Common myeloid progenitor, CD34-positive (primary cell): ENCODE measurements at regions not wholly inside any gene's neighbourhood (a gene's known extent, or its start where the extent isn't known, plus 50 kb on each side); places are given as distances from the start of the nearest gene placed in this dataset.

Experiments
- CTCF ChIA-PET: fragments of 350-600 bp; sonication (Branson Sonifier 250); formaldehyde crosslinking; loops from one replicate; lab custom pipeline; 2021; ENCODE audit warnings: antibody characterized with exemption; lab: Charles Lee
- POLR2A ChIA-PET: fragments of 350-600 bp; sonication (Branson Sonifier 250); formaldehyde crosslinking; loops from one replicate; lab custom pipeline; 2021; ENCODE audit warnings: antibody characterized with exemption; lab: Charles Lee
- DNase-seq, 3 donors: peaks; one replicate each; pipeline versions ENCODE4 v3.0.0 to v3.0.0-alpha.2; 2013
- H3K27ac ChIP-seq, 2 experiments: 1 replicate in 1 of 2; 2 replicates in 1 of 2; pipeline ENCODE4 v1.7.0; 2013; ENCODE audit warnings: inconsistent platforms in 2 of 2, low read length in 2 of 2, mild to moderate bottlenecking in 2 of 2, low read depth in 1 of 2, moderate library complexity in 1 of 2; ENCODE audit not compliant: severe bottlenecking in 2 of 2, insufficient read depth in 1 of 2, poor library complexity in 1 of 2
- H3K27me3 ChIP-seq, 5 experiments: replicated peaks in 2 of 5; 1 replicate in 3 of 5; 2 replicates in 2 of 5; pipeline versions ENCODE4 v1.6.1 to v1.7.0; 2013; ENCODE audit warnings: low read length in 4 of 5, mild to moderate bottlenecking in 2 of 5, moderate library complexity in 2 of 5, inconsistent platforms in 1 of 5; ENCODE audit not compliant: insufficient read depth in 5 of 5, control insufficient read depth in 4 of 5
- H3K36me3 ChIP-seq, 4 experiments: 1 replicate in 2 of 4; 2 replicates in 2 of 4; pipeline versions ENCODE4 v1.6.1 to v1.7.0; 2013; ENCODE audit warnings: low read length in 3 of 4, control low read depth in 1 of 4, mild to moderate bottlenecking in 1 of 4; ENCODE audit not compliant: control insufficient read depth in 4 of 4, insufficient read depth in 4 of 4
- H3K4me1 ChIP-seq, 4 experiments: 1 replicate in 3 of 4; 2 replicates in 1 of 4; pipeline versions ENCODE4 v1.6.1 to v1.7.1; 2013; ENCODE audit warnings: low read length in 3 of 4, mild to moderate bottlenecking in 3 of 4, control low read depth in 1 of 4, inconsistent platforms in 1 of 4, moderate library complexity in 1 of 4; ENCODE audit not compliant: control insufficient read depth in 4 of 4, insufficient read depth in 4 of 4; ENCODE audit errors: control extremely low read depth in 1 of 4
- H3K4me3 ChIP-seq, 7 experiments: 1 replicate in 4 of 7; 2 replicates in 3 of 7; pipeline versions ENCODE4 v1.5.1 to v1.7.0; 2013; ENCODE audit warnings: mild to moderate bottlenecking in 7 of 7, low read length in 6 of 7, moderate library complexity in 6 of 7, inconsistent platforms in 2 of 7, low read depth in 2 of 7, control low read depth in 1 of 7; ENCODE audit not compliant: insufficient read depth in 4 of 7, control insufficient read depth in 1 of 7; ENCODE audit errors: extremely low read depth in 1 of 7
- H3K9me3 ChIP-seq, 5 experiments: 1 replicate in 4 of 5; 2 replicates in 1 of 5; pipeline versions ENCODE4 v1.6.1 to v1.7.1; 2013; ENCODE audit warnings: low read length in 4 of 5, mild to moderate bottlenecking in 2 of 5, inconsistent platforms in 1 of 5, low read depth in 1 of 5, moderate library complexity in 1 of 5; ENCODE audit not compliant: control insufficient read depth in 4 of 5, insufficient read depth in 2 of 5; ENCODE audit errors: control extremely low read depth in 1 of 5
- WGBS: methylation state at CpG from one replicate; pipeline ENCODE4 v1.1.5; 2013; ENCODE audit not compliant: insufficient coverage; 5-methylcytosine and 5-hydroxymethylcytosine counted together

- Histone ChIP-seq H3K36me3 (no peaks in the 10 kb centered on the region), H3K4me3 (no peak overlapping the region), H3K27ac (no peak overlapping the region), H3K27me3 (no peaks in the 10 kb centered on the region), H3K4me1 (peaks cover 0 to 9% (median 0%) of the 10 kb centered on the region in 4 experiments), H3K9me3 (no peaks in the 10 kb centered on the region)
- ChIA-PET POLR2A (no interaction called here), CTCF (no interaction called here)
- DNase-seq, result peak in 1 of 3 donors; percentile 15
- no CpG with 5 or more reads among the region's 1 CpG for WGBS
These were observed 558.8 kb downstream of the MID1IP1 start for GRCh38 chrX:39360101-39360500.

- no peak for DNase-seq
- peaks cover 0 to 9% (median 0%) of the 10 kb centered on the region in 4 experiments for H3K4me1 ChIP-seq
- ChIA-PET POLR2A (no interaction called here), CTCF (no interaction called here)
- H3K36me3 ChIP-seq, result no peaks in the 10 kb centered on the region
- no peak overlapping the region for H3K27ac ChIP-seq
- no peaks in the 10 kb centered on the region for H3K9me3 ChIP-seq
- no peaks in the 10 kb centered on the region for H3K27me3 ChIP-seq
- no peak overlapping the region for H3K4me3 ChIP-seq
These were observed 560.5 kb downstream of the MID1IP1 start for GRCh38 chrX:39361736-39362135.

GRCh38 chrX:39367416-39367815 is 566.2 kb downstream of the MID1IP1 start:
- Histone ChIP-seq H3K4me3 (no peak overlapping the region), H3K27ac (no peak overlapping the region), H3K36me3 (no peaks in the 10 kb centered on the region), H3K9me3 (no peaks in the 10 kb centered on the region), H3K4me1 (no peaks in the 10 kb centered on the region), H3K27me3 (peaks cover 0 to 6% (median 0%) of the 10 kb centered on the region in 5 experiments)
- ChIA-PET POLR2A (no interaction called here), CTCF (interaction anchor here (1.0 kb wide), 1 partner anchor 39 kb away, joined by 3 read pairs; no protein-coding TSS in a partner anchor)
- 71% methylated on average over 4 of the region's 5 CpGs for WGBS
- no peak for DNase-seq

- Histone ChIP-seq H3K9me3 (no peaks in the 10 kb centered on the region), H3K27ac (no peak overlapping the region), H3K4me1 (no peaks in the 10 kb centered on the region), H3K27me3 (peaks cover 0 to 6% (median 0%) of the 10 kb centered on the region in 5 experiments), H3K36me3 (no peaks in the 10 kb centered on the region), H3K4me3 (no peak overlapping the region)
- ChIA-PET POLR2A (no interaction called here), CTCF (no interaction called here)
- 100% methylated on average over 3 of the region's 3 CpGs for WGBS
- DNase-seq, result no peak
These were observed 570.9 kb downstream of the MID1IP1 start for GRCh38 chrX:39372115-39372514.

GRCh38 chrX:39377157-39377556 is 575.9 kb downstream of the MID1IP1 start:
- Histone ChIP-seq H3K27me3 (no peaks in the 10 kb centered on the region), H3K27ac (no peak overlapping the region), H3K4me3 (no peak overlapping the region), H3K4me1 (no peaks in the 10 kb centered on the region), H3K9me3 (peaks cover 0 to 2% (median 0%) of the 10 kb centered on the region in 5 experiments), H3K36me3 (no peaks in the 10 kb centered on the region)
- no peak for DNase-seq
- CTCF ChIA-PET, result no interaction called here
- POLR2A ChIA-PET, result no interaction called here

GRCh38 chrX:39377773-39378172 is 576.5 kb downstream of the MID1IP1 start:
- POLR2A ChIA-PET, result no interaction called here
- 92% methylated on average over 1 of the region's 1 CpG for WGBS
- Histone ChIP-seq H3K27ac (no peak overlapping the region), H3K27me3 (no peaks in the 10 kb centered on the region), H3K4me3 (no peak overlapping the region), H3K36me3 (no peaks in the 10 kb centered on the region), H3K4me1 (no peaks in the 10 kb centered on the region), H3K9me3 (peaks cover 0 to 2% (median 0%) of the 10 kb centered on the region in 5 experiments)
- CTCF ChIA-PET, result no interaction called here
- DNase-seq, result no peak

GRCh38 chrX:39381422-39381821 is 580.2 kb downstream of the MID1IP1 start:
- H3K4me1 ChIP-seq, result no peaks in the 10 kb centered on the region
- ChIA-PET POLR2A (no interaction called here), CTCF (no interaction called here)
- no peaks in the 10 kb centered on the region for H3K36me3 ChIP-seq
- H3K9me3 ChIP-seq, result peaks cover 0 to 2% (median 0%) of the 10 kb centered on the region in 5 experiments
- no peak overlapping the region for H3K4me3 ChIP-seq
- H3K27me3 ChIP-seq, result peaks cover 0 to 4% (median 0%) of the 10 kb centered on the region in 5 experiments
- WGBS, result 95% methylated on average over 5 of the region's 5 CpGs
- no peak for DNase-seq
- H3K27ac ChIP-seq, result no peak overlapping the region
